ENCODE measurements at regions not wholly inside any gene's neighbourhood (a gene's known extent, or its start where the extent isn't known, plus 50 kb on each side); places are given as distances from the start of the nearest gene placed in this dataset.

- Histone ChIP-seq H3K9me2 (no peaks in the 10 kb centered on the region), H2AFZ (ENCODE audit: low read depth) (no peak overlapping the region), H3K9ac (no peak overlapping the region), H3K79me2 (ENCODE audit: insufficient read depth) (no peaks in the 10 kb centered on the region), H3K27me3 (ENCODE audit: insufficient read depth) (no peaks in the 10 kb centered on the region), H3F3A (replicated peaks; ENCODE audit: insufficient read depth) (no peaks in the 10 kb centered on the region), H3K9me3 (no peaks in the 10 kb centered on the region), H3K4me2 (no peak overlapping the region), H3K4me3 (ENCODE audit: low read depth in 2 of 2, low read length in 1 of 2) (no peak overlapping the region), H4K20me1 (ENCODE audit: insufficient read depth) (no peaks in the 10 kb centered on the region), H3K4me1 (ENCODE audit: control insufficient read depth in 1 of 2, insufficient read depth in 2 of 2, low read depth in 1 of 2, low read length in 1 of 2) (no peaks in the 10 kb centered on the region), H3K36me3 (replicated peaks in 1 of 2; ENCODE audit: control insufficient read depth in 1 of 2, insufficient read depth in 2 of 2, low read length in 1 of 2) (no peaks in the 10 kb centered on the region), H3K27ac (ENCODE audit: low read depth in 2 of 2, low read length in 1 of 2) (no peak overlapping the region)
- DNase-seq: no peak
- no peak for TF ChIP-seq USF1 (IDR thresholded peaks at IDR 0.05; ENCODE audit: borderline replicate concordance, low read depth)
- TF ChIP-seq TEAD4 (IDR thresholded peaks at IDR 0.05; ENCODE audit: borderline replicate concordance, insufficient read depth): no peak
- no peak for TF ChIP-seq EZH2phosphoT487 (IDR thresholded peaks at IDR 0.05; ENCODE audit: borderline replicate concordance, low read depth)
- TF ChIP-seq, protein P1, sequence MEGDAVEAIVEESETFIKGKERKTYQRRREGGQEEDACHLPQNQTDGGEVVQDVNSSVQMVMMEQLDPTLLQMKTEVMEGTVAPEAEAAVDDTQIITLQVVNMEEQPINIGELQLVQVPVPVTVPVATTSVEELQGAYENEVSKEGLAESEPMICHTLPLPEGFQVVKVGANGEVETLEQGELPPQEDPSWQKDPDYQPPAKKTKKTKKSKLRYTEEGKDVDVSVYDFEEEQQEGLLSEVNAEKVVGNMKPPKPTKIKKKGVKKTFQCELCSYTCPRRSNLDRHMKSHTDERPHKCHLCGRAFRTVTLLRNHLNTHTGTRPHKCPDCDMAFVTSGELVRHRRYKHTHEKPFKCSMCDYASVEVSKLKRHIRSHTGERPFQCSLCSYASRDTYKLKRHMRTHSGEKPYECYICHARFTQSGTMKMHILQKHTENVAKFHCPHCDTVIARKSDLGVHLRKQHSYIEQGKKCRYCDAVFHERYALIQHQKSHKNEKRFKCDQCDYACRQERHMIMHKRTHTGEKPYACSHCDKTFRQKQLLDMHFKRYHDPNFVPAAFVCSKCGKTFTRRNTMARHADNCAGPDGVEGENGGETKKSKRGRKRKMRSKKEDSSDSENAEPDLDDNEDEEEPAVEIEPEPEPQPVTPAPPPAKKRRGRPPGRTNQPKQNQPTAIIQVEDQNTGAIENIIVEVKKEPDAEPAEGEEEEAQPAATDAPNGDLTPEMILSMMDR (IDR thresholded peaks at IDR 0.05): no peak
- no peak for TF ChIP-seq RFX5 (IDR thresholded peaks at IDR 0.05; ENCODE audit: low read length)
- TF ChIP-seq NRF1 (IDR thresholded peaks at IDR 0.05; ENCODE audit: low read depth, low read length): no peak
- TF ChIP-seq, protein P2, sequence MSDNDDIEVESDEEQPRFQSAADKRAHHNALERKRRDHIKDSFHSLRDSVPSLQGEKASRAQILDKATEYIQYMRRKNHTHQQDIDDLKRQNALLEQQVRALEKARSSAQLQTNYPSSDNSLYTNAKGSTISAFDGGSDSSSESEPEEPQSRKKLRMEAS (IDR thresholded peaks at IDR 0.05; ENCODE audit: low read depth): no peak
- TF ChIP-seq GATA2 (CRISPR knock-in tag; IDR thresholded peaks at IDR 0.05): no peak
- TF ChIP-seq, protein P3, sequence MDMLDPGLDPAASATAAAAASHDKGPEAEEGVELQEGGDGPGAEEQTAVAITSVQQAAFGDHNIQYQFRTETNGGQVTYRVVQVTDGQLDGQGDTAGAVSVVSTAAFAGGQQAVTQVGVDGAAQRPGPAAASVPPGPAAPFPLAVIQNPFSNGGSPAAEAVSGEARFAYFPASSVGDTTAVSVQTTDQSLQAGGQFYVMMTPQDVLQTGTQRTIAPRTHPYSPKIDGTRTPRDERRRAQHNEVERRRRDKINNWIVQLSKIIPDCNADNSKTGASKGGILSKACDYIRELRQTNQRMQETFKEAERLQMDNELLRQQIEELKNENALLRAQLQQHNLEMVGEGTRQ (IDR thresholded peaks at IDR 0.05; ENCODE audit: borderline replicate concordance, low read depth, low read length): no peak
- TF ChIP-seq FOXJ3 (CRISPR knock-in tag; IDR thresholded peaks at IDR 0.05): no peak
- TF ChIP-seq JUND (IDR thresholded peaks at IDR 0.05): no peak
- TF ChIP-seq GABPA (IDR thresholded peaks at IDR 0.05; ENCODE audit: low read depth): no peak
- no peak for TF ChIP-seq RXRA (IDR thresholded peaks at IDR 0.05; ENCODE audit: borderline replicate concordance, low read depth)
- TF ChIP-seq NFIC (IDR thresholded peaks at IDR 0.05; ENCODE audit: borderline replicate concordance): no peak
- TF ChIP-seq CHD2 (IDR thresholded peaks at IDR 0.05; ENCODE audit: low read length, partially characterized antibody): no peak
- no peak for TF ChIP-seq REST (IDR thresholded peaks at IDR 0.05; ENCODE audit: low read depth, low read length)
- TF ChIP-seq FOSL2 (IDR thresholded peaks at IDR 0.05; ENCODE audit: borderline replicate concordance, low read depth): no peak
- TF ChIP-seq, protein P4, sequence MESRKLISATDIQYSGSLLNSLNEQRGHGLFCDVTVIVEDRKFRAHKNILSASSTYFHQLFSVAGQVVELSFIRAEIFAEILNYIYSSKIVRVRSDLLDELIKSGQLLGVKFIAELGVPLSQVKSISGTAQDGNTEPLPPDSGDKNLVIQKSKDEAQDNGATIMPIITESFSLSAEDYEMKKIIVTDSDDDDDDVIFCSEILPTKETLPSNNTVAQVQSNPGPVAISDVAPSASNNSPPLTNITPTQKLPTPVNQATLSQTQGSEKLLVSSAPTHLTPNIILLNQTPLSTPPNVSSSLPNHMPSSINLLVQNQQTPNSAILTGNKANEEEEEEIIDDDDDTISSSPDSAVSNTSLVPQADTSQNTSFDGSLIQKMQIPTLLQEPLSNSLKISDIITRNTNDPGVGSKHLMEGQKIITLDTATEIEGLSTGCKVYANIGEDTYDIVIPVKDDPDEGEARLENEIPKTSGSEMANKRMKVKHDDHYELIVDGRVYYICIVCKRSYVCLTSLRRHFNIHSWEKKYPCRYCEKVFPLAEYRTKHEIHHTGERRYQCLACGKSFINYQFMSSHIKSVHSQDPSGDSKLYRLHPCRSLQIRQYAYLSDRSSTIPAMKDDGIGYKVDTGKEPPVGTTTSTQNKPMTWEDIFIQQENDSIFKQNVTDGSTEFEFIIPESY (IDR thresholded peaks at IDR 0.05; ENCODE audit: borderline replicate concordance, low read depth): no peak
- TF ChIP-seq RCOR1 (IDR thresholded peaks at IDR 0.05; ENCODE audit: low read length): no peak
- no peak for TF ChIP-seq FOXM1 (IDR thresholded peaks at IDR 0.05; ENCODE audit: low read depth)
- WGBS (ENCODE audit: low lambda C conversion rate): 20% methylated on average over 2 of the region's 2 CpGs
- ChIA-PET POLR2A (no interaction called here), CTCF (interaction anchor here (0.9 to 1.1 kb wide), 3 partner anchors 23 to 857 kb away, joined by 3 read pairs; no protein-coding TSS in a partner anchor)
Observed at GRCh38 chr7:19202599-19202998, 57.4 kb upstream of the FERD3L start.
